H1 (cell line): ENCODE measurements at regions not wholly inside any gene's neighbourhood (a gene's known extent, or its start where the extent isn't known, plus 50 kb on each side); places are given as distances from the start of the nearest gene placed in this dataset.

Experiments
- BACH1 ChIP-seq: IDR thresholded peaks from 2 replicates; pipeline ENCODE4 v1.6.1; 2012; ENCODE audit warnings: low read length, improper control_type of control experiment
- CHD1 ChIP-seq: IDR thresholded peaks from 2 replicates; pipeline ENCODE4 v1.6.1; 2012; ENCODE audit warnings: low read depth, low read length, improper control_type of control experiment
- FOSL1 ChIP-seq: IDR thresholded peaks from 2 replicates; pipeline ENCODE4 v1.6.1; 2011; ENCODE audit warnings: mild to moderate bottlenecking, low read depth, low read length, moderate library complexity; ENCODE audit not compliant: insufficient read depth
- HDAC2 ChIP-seq, 2 experiments: fragments of 300-600 bp in 1 of 2; sonication (generic) in 1 of 2; IDR thresholded peaks; 2 replicates each; pipeline ENCODE4 v1.6.1; 2011 to 2012; ENCODE audit warnings: low read depth in 2 of 2, low read length in 2 of 2, mild to moderate bottlenecking in 2 of 2, moderate library complexity in 2 of 2, borderline replicate concordance in 1 of 2, inconsistent platforms in 1 of 2
- KDM1A ChIP-seq: fragments of 200-600, 300-600 bp; sonication (generic); IDR thresholded peaks from 2 replicates; pipeline ENCODE4 v1.7.1; 2016; ENCODE audit warnings: mild to moderate bottlenecking, low read length, borderline replicate concordance
- RAD21 ChIP-seq, 2 experiments: IDR thresholded peaks in 1 of 2; conservative IDR thresholded peaks in 1 of 2; 2 replicates each; pipeline ENCODE4 v1.6.1; 2011; ENCODE audit warnings: low read depth in 2 of 2, low read length in 2 of 2, improper control_type of control experiment in 1 of 2, inconsistent platforms in 1 of 2, mild to moderate bottlenecking in 1 of 2, moderate library complexity in 1 of 2
- SIN3A ChIP-seq, 2 experiments: IDR thresholded peaks in 1 of 2; conservative IDR thresholded peaks in 1 of 2; 2 replicates each; pipeline ENCODE4 v1.6.1; 2011 to 2012; ENCODE audit warnings: low read length in 2 of 2, improper control_type of control experiment in 1 of 2, low read depth in 1 of 2, mild to moderate bottlenecking in 1 of 2
- YY1 ChIP-seq: IDR thresholded peaks from 2 replicates; pipeline ENCODE4 v1.6.1; 2011; ENCODE audit warnings: low read depth, mild to moderate bottlenecking, low read length
- ZNF274 ChIP-seq: IDR thresholded peaks from 2 replicates; pipeline ENCODE4 v1.7.0; 2012; ENCODE audit warnings: low read length, borderline replicate concordance; ENCODE audit errors: extremely low read depth

DNA sequence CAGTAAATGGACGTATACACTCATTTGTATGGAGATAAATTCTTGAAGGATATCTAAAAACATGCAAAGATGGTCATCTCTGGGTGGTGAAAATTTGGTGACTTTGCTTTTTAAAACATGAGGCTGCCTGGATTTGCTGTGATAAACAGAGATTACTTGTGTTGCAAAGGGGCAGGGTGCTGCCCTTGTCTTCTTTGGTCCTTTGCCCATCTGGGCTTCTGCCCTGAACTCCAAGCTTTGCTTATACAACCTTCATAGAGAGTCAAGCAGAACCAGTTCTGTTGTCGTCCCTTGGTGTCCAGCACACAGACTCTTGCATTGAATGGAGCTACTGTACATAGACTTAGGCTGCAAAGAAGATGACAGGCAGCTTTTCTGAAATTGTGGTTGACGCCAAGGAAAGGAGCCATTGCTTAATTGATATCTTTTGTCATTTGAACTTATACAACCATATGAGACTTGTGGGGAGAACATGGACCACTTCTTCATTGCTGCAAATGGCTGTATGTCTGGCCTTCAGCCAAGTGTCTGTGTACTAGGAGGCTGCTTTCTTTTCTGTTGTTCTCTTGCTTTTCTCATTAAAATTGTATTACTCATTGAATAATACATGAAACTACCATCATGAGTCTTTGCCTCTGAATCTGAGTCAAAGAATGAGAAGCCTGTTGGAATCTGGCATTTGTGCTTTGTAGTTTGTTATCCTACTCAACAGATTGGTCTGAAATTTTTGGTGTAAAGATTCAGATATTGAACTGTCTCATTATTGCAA lies 152.5 kb downstream of the DMRT2 start (continued):
- TF ChIP-seq YY1 (no peak), FOSL1 (no peak), RAD21 (IDR thresholded peaks at IDR 0.05 in 1 of 2, conservative IDR thresholded peaks at IDR 0.05 in 1 of 2; ENCODE audit: low read depth in 2 of 2, low read length in 2 of 2) (no peak), BACH1 (no peak), KDM1A (no peak), SIN3A (conservative IDR thresholded peaks at IDR 0.05 in 1 of 2, IDR thresholded peaks at IDR 0.05 in 1 of 2; ENCODE audit: low read depth in 1 of 2, low read length in 2 of 2) (no peak), CHD1 (no peak), ZNF274 (no peak), HDAC2 (IDR thresholded peaks at IDR 0.05; ENCODE audit: borderline replicate concordance in 1 of 2, low read depth in 2 of 2, low read length in 2 of 2) (no peak)
- TF ChIP-seq, all 59 proteins: peak for 0
